CD4-positive, alpha-beta T cell treated with Interleukin-15 for 1 hour (primary cell): ENCODE measurements at regions not wholly inside any gene's neighbourhood (a gene's known extent, or its start where the extent isn't known, plus 50 kb on each side); places are given as distances from the start of the nearest gene placed in this dataset.
"Not testable (repeated sequence)": the region's sequence is repeated elsewhere in the genome, so short reads cannot be mapped to it uniquely, and the experiment has no call there.

Experiments used
- DNase-seq: peaks from one replicate; pipeline ENCODE4 v3.0.0-alpha.2; 2020

GRCh38 chr5:125222597-125223240, 476.3 kb upstream of the ZNF608 start:
- DNase-seq = no peak

GRCh38 chr5:125225424-125225823, 479.0 kb upstream of the ZNF608 start:
- no peak for DNase-seq

- DNase-seq = no peak
These were observed 480.4 kb upstream of the ZNF608 start for GRCh38 chr5:125226825-125227224.

- no peak for DNase-seq
These were observed 481.1 kb upstream of the ZNF608 start for GRCh38 chr5:125227333-125228095.

- no peak for DNase-seq
These were observed 482.1 kb upstream of the ZNF608 start for GRCh38 chr5:125228363-125229070.

GRCh38 chr5:125229556-125229955, 483.1 kb upstream of the ZNF608 start:
- no peak for DNase-seq

GRCh38 chr5:125232779-125233230, 486.4 kb upstream of the ZNF608 start:
- DNase-seq = no peak

- DNase-seq = no peak
These were observed 487.5 kb upstream of the ZNF608 start for GRCh38 chr5:125233944-125234343.

GRCh38 chr5:125236007-125236406, 489.6 kb upstream of the ZNF608 start:
- DNase-seq = no peak

GRCh38 chr5:125236981-125237380, 490.5 kb upstream of the ZNF608 start:
- DNase-seq = no peak

- no peak for DNase-seq
These were observed 498.1 kb upstream of the ZNF608 start for GRCh38 chr5:125244531-125244930.

GRCh38 chr5:125245216-125245615, 498.8 kb upstream of the ZNF608 start:
- no peak for DNase-seq

- DNase-seq = no peak
These were observed 503.0 kb upstream of the ZNF608 start for GRCh38 chr5:125249400-125249799.

- DNase-seq = no peak
These were observed 505.3 kb upstream of the ZNF608 start for GRCh38 chr5:125251703-125252102.

- DNase-seq = not testable (repeated sequence)
These were observed 507.2 kb upstream of the ZNF608 start for GRCh38 chr5:125253634-125254033.

GRCh38 chr5:125254267-125254666, 507.8 kb upstream of the ZNF608 start:
- no peak for DNase-seq

GRCh38 chr5:125256296-125256695, 509.9 kb upstream of the ZNF608 start:
- no peak for DNase-seq

GRCh38 chr5:125257057-125257972, 510.9 kb upstream of the ZNF608 start:
- DNase-seq = no peak

- no peak for DNase-seq
These were observed 511.6 kb upstream of the ZNF608 start for GRCh38 chr5:125257997-125258396.

- DNase-seq = no peak
These were observed 512.2 kb upstream of the ZNF608 start for GRCh38 chr5:125258615-125259014.

GRCh38 chr5:125261505-125262250, 515.2 kb upstream of the ZNF608 start:
- DNase-seq = no peak

GRCh38 chr5:125262782-125263181, 516.3 kb upstream of the ZNF608 start:
- DNase-seq = no peak
